A673 (cell line): ENCODE measurements at regions not wholly inside any gene's neighbourhood (a gene's known extent, or its start where the extent isn't known, plus 50 kb on each side); places are given as distances from the start of the nearest gene placed in this dataset.

Source experiments
- BruUV-seq: library from RNA; stranded (reverse); fragments of 400-500 nt; replicated peaks from 2 replicates; lab custom pipeline; 2021; lab: Mats Ljungman, UMichigan
- CTCF ChIA-PET: fragments of 300-600 bp; sonication (Branson Sonifier 250); formaldehyde crosslinking; loops from one replicate; lab custom pipeline; 2022; ENCODE audit warnings: antibody characterized with exemption; lab: Charles Lee
- POLR2A ChIA-PET: fragments of 300-600 bp; sonication (Branson Sonifier 250); formaldehyde crosslinking; loops from one replicate; lab custom pipeline; 2022; ENCODE audit warnings: antibody characterized with exemption; ENCODE audit not compliant: low non-redundant PET; lab: Charles Lee
- DNase-seq: peaks from one replicate; pipeline ENCODE4 v3.0.0-alpha.2; 2015; ENCODE audit warnings: low spot score
- H3K27ac ChIP-seq: fragments of 200-600 bp; sonication (generic); 2 replicates; pipeline ENCODE4 v1.5.1; 2016; ENCODE audit warnings: mixed run types, low read depth, mild to moderate bottlenecking, mixed read lengths, antibody characterized with exemption, low read length; ENCODE audit not compliant: poor library complexity, severe bottlenecking
- H3K27me3 ChIP-seq: fragments of 200-600 bp; sonication (generic); replicated peaks from 2 replicates; pipeline ENCODE4 v1.6.1; 2017; ENCODE audit warnings: mixed run types, low read depth, mild to moderate bottlenecking, mixed read lengths, antibody characterized with exemption, low read length; ENCODE audit not compliant: insufficient read depth, poor library complexity
- H3K36me3 ChIP-seq: fragments of 200-600 bp; sonication (generic); 2 replicates; pipeline ENCODE4 v1.6.1; 2016; ENCODE audit warnings: mixed run types, mild to moderate bottlenecking, mixed read lengths, antibody characterized with exemption, low read length; ENCODE audit not compliant: insufficient read depth, poor library complexity, severe bottlenecking
- H3K4me1 ChIP-seq: fragments of 200-600 bp; sonication (generic); 2 replicates; pipeline ENCODE4 v1.6.1; 2017; ENCODE audit warnings: mixed run types, mild to moderate bottlenecking, mixed read lengths, antibody characterized with exemption, low read length; ENCODE audit not compliant: insufficient read depth, poor library complexity, severe bottlenecking
- H3K4me3 ChIP-seq: fragments of 200-600 bp; sonication (generic); 2 replicates; pipeline ENCODE4 v1.5.1; 2016; ENCODE audit warnings: low read depth, mixed run types, mild to moderate bottlenecking, mixed read lengths, low read length; ENCODE audit not compliant: poor library complexity, severe bottlenecking
- H3K9me3 ChIP-seq: fragments of 200-600 bp; sonication (generic); 2 replicates; pipeline ENCODE4 v1.6.1; 2016; ENCODE audit warnings: mixed run types, low read depth, mild to moderate bottlenecking, mixed read lengths, antibody characterized with exemption, low read length; ENCODE audit not compliant: poor library complexity, severe bottlenecking
- CTCF ChIP-seq: fragments of 300-800, 200-600 bp; sonication (generic); conservative IDR thresholded peaks from 2 replicates; pipeline ENCODE4 v1.5.1; 2017; ENCODE audit warnings: low read depth, mild to moderate bottlenecking, antibody characterized with exemption, low read length, moderate library complexity, mixed read lengths
- EZH2 ChIP-seq: fragments of 200-600 bp; sonication (generic); IDR thresholded peaks from 2 replicates; pipeline ENCODE4 v1.6.1; 2017; ENCODE audit warnings: borderline replicate concordance, low read depth, mild to moderate bottlenecking, mixed read lengths, antibody characterized with exemption, low read length; ENCODE audit not compliant: poor library complexity, severe bottlenecking
- intact Hi-C: fragments of 100-400 bp; cut with micrococcal nuclease; formaldehyde crosslinking; loops from one replicate; pipeline ENCODE4 v1.10.0; 2022; ENCODE audit not compliant: unreplicated experiment

GRCh38 chr5:4335078-4335477, 739.4 kb downstream of the IRX1 start:
- BruUV-seq, result no TSS peak
- intact Hi-C loops, result no loop called here
- Histone ChIP-seq H3K27me3 (no peaks in the 10 kb centered on the region), H3K9me3 (peaks cover 26% of the 10 kb centered on the region), H3K27ac (no peak overlapping the region), H3K36me3 (no peaks in the 10 kb centered on the region), H3K4me1 (no peaks in the 10 kb centered on the region), H3K4me3 (no peak overlapping the region)
- CTCF ChIA-PET, result no interaction called here
- POLR2A ChIA-PET, result no interaction called here
- TF ChIP-seq CTCF (no peak), EZH2 (no peak)
- no peak for DNase-seq

- BruUV-seq, result no TSS peak
- POLR2A ChIA-PET, result no interaction called here
- no peak for TF ChIP-seq CTCF
- no peak for TF ChIP-seq EZH2
- Histone ChIP-seq H3K36me3 (no peaks in the 10 kb centered on the region), H3K9me3 (peaks cover 26% of the 10 kb centered on the region), H3K27me3 (no peaks in the 10 kb centered on the region), H3K4me3 (no peak overlapping the region), H3K4me1 (no peaks in the 10 kb centered on the region), H3K27ac (no peak overlapping the region)
- no peak for DNase-seq
- intact Hi-C loops, result no loop called here
- CTCF ChIA-PET, result no interaction called here
Measured at GRCh38 chr5:4337519-4337918, 741.9 kb downstream of the IRX1 start.

GRCh38 chr5:4339949-4340348, 744.3 kb downstream of the IRX1 start:
- H3K27ac ChIP-seq, result no peak overlapping the region
- no peaks in the 10 kb centered on the region for H3K36me3 ChIP-seq
- no peak overlapping the region for H3K4me3 ChIP-seq
- intact Hi-C loops, result no loop called here
- CTCF ChIA-PET, result no interaction called here
- DNase-seq, result no peak
- no peaks in the 10 kb centered on the region for H3K4me1 ChIP-seq
- peaks cover 36% of the 10 kb centered on the region for H3K9me3 ChIP-seq
- POLR2A ChIA-PET, result no interaction called here
- no TSS peak for BruUV-seq
- TF ChIP-seq EZH2 (no peak), CTCF (no peak)
- no peaks in the 10 kb centered on the region for H3K27me3 ChIP-seq
